ENCODE measurements at regions not wholly inside any gene's neighbourhood (a gene's known extent, or its start where the extent isn't known, plus 50 kb on each side); places are given as distances from the start of the nearest gene placed in this dataset.

GRCh38 chr1:149846042-149846441 is 53.3 kb upstream of the BOLA1 start:
- peaks cover 13 to 41% of the 10 kb centered on the region in 2 experiments; a peak in 3 of 4 replicates for H3K4me1 ChIP-seq (ENCODE audit: control insufficient read depth in 1 of 2, insufficient read depth in 2 of 2, low read depth in 1 of 2, low read length in 1 of 2)
- 87% methylated on average over 3 of the region's 3 CpGs for WGBS (ENCODE audit: low lambda C conversion rate)
- H3K36me3 ChIP-seq (replicated peaks in 1 of 2; ENCODE audit: control insufficient read depth in 1 of 2, insufficient read depth in 2 of 2, low read length in 1 of 2) = peaks cover 0 to 21% of the 10 kb centered on the region in 2 experiments
- peak overlapping the region in 1 of 2 experiments; percentile 79; a peak in 2 of 4 replicates for H3K27ac ChIP-seq (ENCODE audit: low read depth in 2 of 2, low read length in 1 of 2)
- H3K9me3 ChIP-seq = no peaks in the 10 kb centered on the region
- H3F3A ChIP-seq (replicated peaks; ENCODE audit: insufficient read depth) = peaks cover 12% of the 10 kb centered on the region
- no peaks in the 10 kb centered on the region for H3K9me2 ChIP-seq
- no peak overlapping the region for H2AFZ ChIP-seq (ENCODE audit: low read depth)
- no peak overlapping the region for H3K4me3 ChIP-seq (ENCODE audit: low read depth in 2 of 2, low read length in 1 of 2)
- ChIA-PET POLR2A (interaction anchor here (1.0 kb wide), 2 partner anchors 40 to 42 kb away, joined by 3 to 7 read pairs; a partner anchor contains a TSS), CTCF (no interaction called here)
- no peak overlapping the region for H3K9ac ChIP-seq
- TF ChIP-seq CHD2 (IDR thresholded peaks at IDR 0.05; ENCODE audit: low read length, partially characterized antibody) = no peak
- no peak for TF ChIP-seq FOSL2 (IDR thresholded peaks at IDR 0.05; ENCODE audit: borderline replicate concordance, low read depth)
- no peak for TF ChIP-seq FOXJ3 (CRISPR knock-in tag; IDR thresholded peaks at IDR 0.05)
- no peak for TF ChIP-seq TAF1 (IDR thresholded peaks at IDR 0.05; ENCODE audit: borderline replicate concordance, low read depth, low read length)
- TF ChIP-seq NRF1 (IDR thresholded peaks at IDR 0.05; ENCODE audit: low read depth, low read length) = no peak
- no peak for TF ChIP-seq GATA2 (CRISPR knock-in tag; IDR thresholded peaks at IDR 0.05)
- TF ChIP-seq SIN3A (IDR thresholded peaks at IDR 0.05; ENCODE audit: borderline replicate concordance, low read depth, low read length) = no peak
- TF ChIP-seq MEF2A (IDR thresholded peaks at IDR 0.05; ENCODE audit: borderline replicate concordance, low read depth) = no peak
- TF ChIP-seq JUND (IDR thresholded peaks at IDR 0.05) = no peak
- no peak for TF ChIP-seq ZBTB33 (IDR thresholded peaks at IDR 0.05; ENCODE audit: borderline replicate concordance, low read depth)
- TF ChIP-seq PBX3 (IDR thresholded peaks at IDR 0.05) = no peak
- TF ChIP-seq EZH2phosphoT487 (IDR thresholded peaks at IDR 0.05; ENCODE audit: borderline replicate concordance, low read depth) = no peak
- no peak for TF ChIP-seq FOXM1 (IDR thresholded peaks at IDR 0.05; ENCODE audit: low read depth)
- TF ChIP-seq SMC3 (IDR thresholded peaks at IDR 0.05; ENCODE audit: low read depth, low read length) = no peak
- no peak for TF ChIP-seq MXI1 (IDR thresholded peaks at IDR 0.05; ENCODE audit: low read depth, low read length)
- no peak for TF ChIP-seq USF1 (IDR thresholded peaks at IDR 0.05; ENCODE audit: borderline replicate concordance, low read depth)
- TF ChIP-seq MAX (IDR thresholded peaks at IDR 0.05; ENCODE audit: low read depth) = no peak
- no peak for TF ChIP-seq EP300 (IDR thresholded peaks at IDR 0.05; ENCODE audit: borderline replicate concordance in 1 of 2, low read depth in 1 of 2, low read length in 1 of 2)
- DNase-seq = no peak
- H3K27me3 ChIP-seq (ENCODE audit: insufficient read depth) = no peaks in the 10 kb centered on the region
- H4K20me1 ChIP-seq (ENCODE audit: insufficient read depth) = no peaks in the 10 kb centered on the region; the same call in 1 of the 2 replicates
- H3K79me2 ChIP-seq (ENCODE audit: insufficient read depth) = peaks cover 69% of the 10 kb centered on the region
- no peak overlapping the region for H3K4me2 ChIP-seq
